GM12891 (cell line): ENCODE measurements at regions not wholly inside any gene's neighbourhood (a gene's known extent, or its start where the extent isn't known, plus 50 kb on each side); places are given as distances from the start of the nearest gene placed in this dataset.

ENCODE experiments used
- POLR2A ChIP-seq: IDR thresholded peaks from 2 replicates; pipeline ENCODE4 v1.6.1; 2011; ENCODE audit warnings: low read depth, low read length, control low read depth
- POLR2AphosphoS5 ChIP-seq: IDR thresholded peaks from 2 replicates; pipeline ENCODE4 v1.6.1; 2011; ENCODE audit warnings: low read depth, low read length, control low read depth
- POU2F2 ChIP-seq: IDR thresholded peaks from 2 replicates; pipeline ENCODE4 v1.6.1; 2011; ENCODE audit warnings: low read depth, mild to moderate bottlenecking, control low read depth, low read length, moderate library complexity

DNA sequence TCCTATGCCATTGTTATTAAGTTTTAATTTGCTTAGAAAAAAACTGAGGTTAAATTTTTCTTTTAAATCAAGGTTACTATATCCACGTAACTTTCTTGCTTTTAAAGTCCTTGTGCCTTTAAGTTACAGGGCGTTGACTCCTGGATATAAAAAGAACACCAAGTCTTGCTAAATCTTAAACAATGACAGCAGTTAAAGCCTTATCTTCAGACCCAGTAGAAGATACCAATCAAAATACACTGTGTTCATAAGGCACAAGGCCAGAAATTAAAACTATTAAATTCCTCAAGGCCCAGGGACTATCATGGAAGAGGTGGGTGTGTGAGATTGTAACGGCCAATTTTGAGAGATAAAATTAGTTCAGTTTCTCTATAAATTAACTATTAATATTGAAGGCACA, 60.4 kb downstream of the PAGE2 start:
- no peak for TF ChIP-seq POU2F2
- no peak for TF ChIP-seq POLR2A
- TF ChIP-seq POLR2AphosphoS5, result no peak
